Stimulated activated effector memory CD8-positive, alpha-beta T cell treated with anti-CD3 and anti-CD28 coated beads, Interleukin-12 subunit alpha, Interleukin-12 subunit beta, amount 100 ng/mL, for 72 hours (primary cell): ENCODE measurements at regions not wholly inside any gene's neighbourhood (a gene's known extent, or its start where the extent isn't known, plus 50 kb on each side); places are given as distances from the start of the nearest gene placed in this dataset.
A peak's percentile ranks its signal among the peaks of the same experiment; 100 is the strongest.
"Not testable (repeated sequence)": the region's sequence is repeated elsewhere in the genome, so short reads cannot be mapped to it uniquely, and the experiment has no call there.

Source experiments
- ATAC-seq: fragments of 150-1000 bp; cut with Tn5 transposase; 2 replicates; pipeline ENCODE4 v1.10.0; 2021
- DNase-seq, 2 donors: peaks; one replicate each; pipeline ENCODE4 v3.0.0; 2021 to 2022; ENCODE audit warnings: low spot score in 2 of 2
- H3K27ac Mint-ChIP-seq: one replicate; pipeline ENCODE4 v1.8.0; 2022; ENCODE audit warnings: mild to moderate bottlenecking, mixed read lengths
- H3K36me3 Mint-ChIP-seq: one replicate; pipeline ENCODE4 v1.8.0; 2022; ENCODE audit warnings: mild to moderate bottlenecking, mixed read lengths
- H3K4me1 Mint-ChIP-seq: one replicate; pipeline ENCODE4 v1.8.0; 2022; ENCODE audit warnings: mixed read lengths
- H3K4me3 Mint-ChIP-seq: one replicate; pipeline ENCODE4 v1.8.0; 2022; ENCODE audit warnings: mild to moderate bottlenecking, mixed read lengths
- H3K9me3 Mint-ChIP-seq: one replicate; pipeline ENCODE4 v1.8.0; 2022; ENCODE audit warnings: mixed read lengths

DNA sequence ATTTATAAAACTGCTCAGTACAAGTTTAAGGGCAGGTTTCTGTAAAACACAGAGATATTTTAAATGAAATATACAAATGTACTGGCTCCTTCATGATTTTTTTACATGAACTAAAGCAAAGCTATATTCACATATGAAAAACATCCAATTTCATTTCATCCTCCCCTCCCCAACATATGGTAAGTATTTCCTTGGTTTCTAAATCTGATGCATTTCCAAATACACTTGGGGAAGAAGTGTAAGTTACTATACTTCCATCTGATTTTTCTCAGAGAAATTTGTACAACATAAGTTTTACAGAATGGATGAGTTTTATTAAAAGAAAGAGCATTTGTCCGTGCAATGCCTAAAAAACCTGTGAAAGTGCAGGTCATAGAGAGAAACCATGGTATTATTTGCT lies 109.0 kb upstream of the POMZP3 start:
- ATAC-seq, H3K36me3 Mint-ChIP-seq: not testable (repeated sequence)

DNA sequence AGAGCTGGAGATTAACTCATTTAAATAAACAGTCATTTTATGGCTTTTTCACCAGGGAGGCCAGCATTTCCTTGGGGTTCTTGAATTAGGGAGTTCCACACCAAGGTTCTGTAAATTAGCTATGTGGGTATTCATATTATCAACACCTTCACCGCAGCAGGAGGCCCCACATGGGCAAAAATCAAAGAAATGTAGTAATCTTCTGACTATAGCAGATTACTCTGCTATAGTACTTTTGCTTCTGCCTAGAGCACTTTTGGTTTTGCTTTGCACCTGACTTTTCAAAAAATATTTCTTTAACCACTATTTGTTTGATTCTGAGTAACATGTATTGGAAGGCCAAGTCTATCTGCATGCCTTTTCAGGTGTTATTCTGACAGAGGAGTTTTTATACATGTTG lies 108.6 kb upstream of the POMZP3 start:
- H3K9me3 Mint-ChIP-seq, H3K4me3 Mint-ChIP-seq, H3K36me3 Mint-ChIP-seq, DNase-seq, H3K4me1 Mint-ChIP-seq, H3K27ac Mint-ChIP-seq: not testable (repeated sequence)
- ATAC-seq = peak; percentile 93

More for the DNA sequence above, 109.0 kb upstream of the POMZP3 start:
- not testable (repeated sequence) for H3K27ac Mint-ChIP-seq, H3K9me3 Mint-ChIP-seq, DNase-seq, H3K4me1 Mint-ChIP-seq, H3K4me3 Mint-ChIP-seq

DNA sequence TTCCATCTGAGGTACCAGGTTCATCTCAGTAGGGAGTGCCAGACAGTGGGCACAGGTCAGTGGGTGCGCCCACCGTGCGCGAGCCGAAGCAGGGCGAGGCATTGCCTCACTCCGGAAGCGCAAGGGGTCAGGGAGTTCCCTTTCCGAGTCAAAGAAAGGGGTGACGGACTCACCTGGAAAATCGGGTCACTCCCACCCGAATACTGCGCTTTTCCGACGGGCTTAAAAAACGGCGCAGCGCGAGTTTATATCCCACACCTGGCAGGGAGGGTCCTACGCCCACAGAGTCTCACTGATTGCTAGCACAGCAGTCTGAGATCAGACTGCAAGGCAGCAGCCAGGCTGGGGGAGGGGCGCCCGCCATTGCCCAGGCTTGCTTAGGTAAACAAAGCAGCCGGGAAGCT lies 101.5 kb upstream of the POMZP3 start:
- not testable (repeated sequence) for ATAC-seq, H3K36me3 Mint-ChIP-seq, H3K27ac Mint-ChIP-seq

GRCh38 chr7:76723928-76724327 lies 96.8 kb upstream of the POMZP3 start:
- H3K4me1 Mint-ChIP-seq, H3K36me3 Mint-ChIP-seq, H3K9me3 Mint-ChIP-seq, H3K4me3 Mint-ChIP-seq, ATAC-seq, H3K27ac Mint-ChIP-seq, DNase-seq: not testable (repeated sequence)

More for the DNA sequence above, 101.5 kb upstream of the POMZP3 start:
- not testable (repeated sequence) for H3K9me3 Mint-ChIP-seq, H3K4me1 Mint-ChIP-seq, H3K4me3 Mint-ChIP-seq, DNase-seq

DNA sequence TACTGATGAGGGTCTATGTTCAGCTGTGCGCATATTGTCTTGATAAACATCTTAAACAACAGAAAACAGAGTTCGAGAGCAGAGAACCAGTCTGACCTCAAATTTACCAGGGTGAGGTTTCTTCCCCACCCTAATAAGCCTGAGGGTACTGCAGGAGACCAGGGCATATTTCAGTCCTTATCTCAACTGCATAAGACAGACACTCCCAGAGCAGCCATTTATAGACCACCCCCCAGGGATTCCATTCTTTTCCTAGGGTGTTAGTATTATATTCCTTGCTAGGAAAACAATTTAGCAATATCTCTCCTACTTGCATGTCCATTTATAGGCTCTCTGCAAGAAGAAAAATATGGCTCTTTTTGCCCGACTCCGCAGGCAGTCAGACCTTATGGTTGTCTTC lies 89.5 kb upstream of the POMZP3 start:
- ATAC-seq, DNase-seq, H3K9me3 Mint-ChIP-seq, H3K36me3 Mint-ChIP-seq, H3K4me3 Mint-ChIP-seq, H3K27ac Mint-ChIP-seq, H3K4me1 Mint-ChIP-seq: not testable (repeated sequence)

DNA sequence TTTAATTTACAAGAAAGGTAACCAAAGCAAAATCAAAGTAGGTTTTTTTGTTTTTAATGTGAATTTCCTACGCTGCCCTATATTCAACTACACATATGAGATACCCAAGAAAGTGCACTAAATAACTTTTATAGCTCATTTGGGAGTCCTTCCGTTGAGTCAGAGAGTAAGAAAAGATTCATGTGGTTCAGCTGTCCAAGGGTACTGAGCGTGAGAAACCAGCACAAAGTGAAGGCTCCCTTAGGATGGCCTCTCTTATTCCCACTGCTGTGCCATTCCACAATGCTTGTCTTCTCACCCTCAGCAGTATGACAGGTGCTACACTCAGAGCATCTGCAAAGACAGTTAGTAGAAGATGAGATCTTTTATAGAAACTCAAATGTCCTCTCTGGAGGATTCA lies 85.8 kb upstream of the POMZP3 start:
- H3K9me3 Mint-ChIP-seq, H3K36me3 Mint-ChIP-seq, H3K4me3 Mint-ChIP-seq, H3K4me1 Mint-ChIP-seq, ATAC-seq, H3K27ac Mint-ChIP-seq, DNase-seq: not testable (repeated sequence)

- not testable (repeated sequence) for ATAC-seq, H3K4me1 Mint-ChIP-seq, DNase-seq, H3K4me3 Mint-ChIP-seq, H3K27ac Mint-ChIP-seq, H3K9me3 Mint-ChIP-seq, H3K36me3 Mint-ChIP-seq
Observed at GRCh38 chr7:76711648-76712047, 84.6 kb upstream of the POMZP3 start.

DNA sequence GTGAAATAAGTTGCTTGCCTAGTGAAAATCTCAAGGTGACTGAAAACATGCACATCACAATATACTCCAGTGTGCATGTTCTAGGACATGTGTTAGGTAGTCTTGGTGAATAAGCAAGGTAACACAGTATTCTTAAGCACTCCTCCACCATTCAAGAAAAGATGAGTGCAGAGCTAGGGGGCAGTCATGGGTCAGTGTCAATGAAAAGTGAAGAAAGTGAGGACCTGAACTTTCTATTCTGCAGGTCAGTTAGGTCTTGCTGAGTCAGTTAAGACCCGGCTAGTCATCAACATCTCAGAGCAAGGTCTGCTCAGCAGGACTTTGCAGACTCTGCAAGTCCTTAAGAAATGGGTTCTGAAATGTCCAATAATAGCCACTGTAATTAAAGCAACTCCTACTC lies 82.6 kb upstream of the POMZP3 start:
- not testable (repeated sequence) for H3K4me3 Mint-ChIP-seq, ATAC-seq, DNase-seq, H3K27ac Mint-ChIP-seq, H3K36me3 Mint-ChIP-seq, H3K4me1 Mint-ChIP-seq, H3K9me3 Mint-ChIP-seq

GRCh38 chr7:76708446-76708845 lies 81.4 kb upstream of the POMZP3 start:
- not testable (repeated sequence) for ATAC-seq, H3K27ac Mint-ChIP-seq, H3K4me3 Mint-ChIP-seq, H3K9me3 Mint-ChIP-seq, H3K36me3 Mint-ChIP-seq, DNase-seq, H3K4me1 Mint-ChIP-seq

GRCh38 chr7:76703815-76704214 lies 76.7 kb upstream of the POMZP3 start:
- H3K27ac Mint-ChIP-seq, H3K9me3 Mint-ChIP-seq, H3K4me3 Mint-ChIP-seq, H3K4me1 Mint-ChIP-seq, H3K36me3 Mint-ChIP-seq, DNase-seq, ATAC-seq: not testable (repeated sequence)

DNA sequence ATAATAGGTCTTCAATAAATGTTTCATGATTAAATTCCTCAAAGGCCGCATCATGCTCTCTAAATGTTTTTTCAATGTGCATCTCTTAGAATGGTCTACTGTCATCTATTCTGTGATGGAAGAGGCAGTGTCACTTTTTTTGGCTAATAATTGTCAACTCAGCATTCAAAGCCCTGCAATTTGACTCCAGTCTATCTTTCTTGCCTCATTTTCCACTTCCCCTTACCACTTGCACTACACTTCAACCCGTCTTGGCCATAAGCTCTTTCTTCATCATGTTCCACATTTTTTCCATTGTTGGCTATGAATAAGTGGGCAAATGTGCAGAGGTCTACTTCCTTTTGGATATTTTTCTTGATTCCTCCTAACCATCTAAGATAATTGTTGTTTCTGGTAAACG lies 59.2 kb upstream of the POMZP3 start:
- H3K4me3 Mint-ChIP-seq, H3K27ac Mint-ChIP-seq, H3K4me1 Mint-ChIP-seq, DNase-seq, ATAC-seq, H3K9me3 Mint-ChIP-seq, H3K36me3 Mint-ChIP-seq: not testable (repeated sequence)

DNA sequence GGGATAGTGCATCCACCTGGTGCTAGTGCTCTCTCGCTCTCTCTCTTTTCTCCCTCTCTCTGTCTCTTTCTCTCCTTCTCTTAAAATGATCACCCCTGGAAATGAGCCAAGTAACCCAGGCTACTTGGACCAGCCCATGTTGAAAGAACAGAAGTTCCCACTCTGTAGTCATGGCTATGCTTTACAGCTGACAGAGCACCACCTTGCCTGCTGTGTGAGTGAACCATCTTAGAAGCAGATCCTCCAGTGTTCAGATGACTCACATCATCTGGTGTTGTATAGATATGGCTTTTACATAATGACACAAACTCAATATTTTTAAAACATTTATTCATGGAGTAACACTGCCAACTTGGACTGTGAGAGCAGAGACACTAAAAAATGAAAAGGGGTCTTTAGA lies 57.7 kb upstream of the POMZP3 start:
- not testable (repeated sequence) for DNase-seq, H3K36me3 Mint-ChIP-seq, H3K4me3 Mint-ChIP-seq, H3K27ac Mint-ChIP-seq, H3K4me1 Mint-ChIP-seq, H3K9me3 Mint-ChIP-seq
- ATAC-seq = peak; percentile 58

DNA sequence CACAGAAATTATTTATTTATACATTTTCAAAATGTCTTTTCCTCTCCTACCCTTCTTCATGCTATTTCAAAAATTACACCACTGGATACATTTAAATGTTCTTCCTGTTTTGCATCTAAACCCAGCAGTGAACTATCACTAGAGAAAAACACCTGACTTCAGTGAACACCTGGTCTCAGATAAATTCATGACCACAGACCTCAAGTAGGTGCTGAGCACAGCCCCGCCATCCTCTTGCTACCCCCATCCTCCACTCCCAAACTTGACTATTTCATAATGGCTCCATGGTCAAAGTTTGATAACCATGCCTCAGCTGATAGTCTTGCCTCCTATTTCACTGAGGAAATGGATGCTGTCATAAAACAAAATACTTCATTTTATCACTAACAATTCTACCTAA lies 56.6 kb upstream of the POMZP3 start:
- not testable (repeated sequence) for H3K4me3 Mint-ChIP-seq, H3K36me3 Mint-ChIP-seq, ATAC-seq, H3K9me3 Mint-ChIP-seq, H3K27ac Mint-ChIP-seq, H3K4me1 Mint-ChIP-seq, DNase-seq

DNA sequence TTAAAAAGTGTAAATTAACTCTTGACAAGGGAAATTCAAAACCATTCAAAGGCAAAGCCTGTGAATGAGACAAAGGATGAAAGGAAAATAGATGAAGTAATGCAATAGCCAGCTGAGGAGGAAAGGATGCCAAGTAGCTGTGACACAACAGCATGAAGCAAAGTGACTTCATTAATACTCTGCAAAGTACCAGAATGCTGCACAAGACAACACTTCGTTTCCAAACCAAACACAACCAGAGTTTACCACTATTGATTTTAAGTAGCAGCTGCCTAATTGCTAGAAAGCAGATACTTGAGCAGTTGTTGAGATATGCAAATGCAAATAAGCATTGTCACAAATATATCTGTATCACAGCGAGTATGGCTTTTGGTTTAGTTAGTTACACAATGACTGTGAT lies 54.7 kb upstream of the POMZP3 start:
- not testable (repeated sequence) for H3K4me3 Mint-ChIP-seq, H3K36me3 Mint-ChIP-seq, H3K27ac Mint-ChIP-seq, DNase-seq, H3K9me3 Mint-ChIP-seq, ATAC-seq, H3K4me1 Mint-ChIP-seq

DNA sequence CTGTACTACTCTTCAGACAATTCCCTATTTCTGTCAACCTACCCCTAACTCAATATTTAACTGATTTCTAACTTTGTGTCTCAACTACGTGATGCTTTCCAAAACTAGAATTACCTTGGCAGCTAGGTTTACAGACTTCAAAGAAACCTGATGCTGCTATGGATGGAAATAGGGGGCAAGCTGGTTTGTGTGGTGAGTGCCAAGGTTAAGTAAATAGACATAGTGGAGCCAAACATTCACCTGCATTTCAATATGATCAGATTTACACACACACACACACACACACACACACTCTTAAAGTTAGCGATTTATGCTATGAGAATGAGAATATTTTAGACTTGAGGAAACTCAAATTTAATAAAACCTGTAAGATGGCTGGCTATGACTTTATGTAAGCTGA lies 52.1 kb upstream of the POMZP3 start:
- H3K36me3 Mint-ChIP-seq, DNase-seq, H3K9me3 Mint-ChIP-seq, ATAC-seq, H3K4me3 Mint-ChIP-seq, H3K4me1 Mint-ChIP-seq, H3K27ac Mint-ChIP-seq: not testable (repeated sequence)

DNA sequence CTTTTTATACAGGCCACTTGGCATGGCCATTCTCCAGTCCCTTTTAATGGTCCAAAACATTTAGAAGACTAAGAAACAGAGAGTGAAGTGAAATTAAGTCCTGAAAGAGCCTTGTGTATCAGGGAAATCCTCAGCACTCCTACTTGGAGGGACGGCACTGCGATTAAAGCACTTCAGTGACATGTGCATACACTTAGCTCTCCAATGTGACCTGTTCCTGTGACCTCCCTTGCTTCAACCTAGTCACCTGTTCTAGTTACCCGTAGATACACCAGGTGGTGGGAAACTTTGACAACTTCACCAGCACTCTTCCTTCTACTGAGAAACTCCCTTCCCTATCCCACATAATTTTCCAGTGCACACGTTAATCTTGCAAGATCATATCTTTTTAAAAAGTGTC lies 51.4 kb upstream of the POMZP3 start:
- H3K27ac Mint-ChIP-seq, H3K4me1 Mint-ChIP-seq, ATAC-seq, H3K4me3 Mint-ChIP-seq, H3K36me3 Mint-ChIP-seq, H3K9me3 Mint-ChIP-seq, DNase-seq: not testable (repeated sequence)

DNA sequence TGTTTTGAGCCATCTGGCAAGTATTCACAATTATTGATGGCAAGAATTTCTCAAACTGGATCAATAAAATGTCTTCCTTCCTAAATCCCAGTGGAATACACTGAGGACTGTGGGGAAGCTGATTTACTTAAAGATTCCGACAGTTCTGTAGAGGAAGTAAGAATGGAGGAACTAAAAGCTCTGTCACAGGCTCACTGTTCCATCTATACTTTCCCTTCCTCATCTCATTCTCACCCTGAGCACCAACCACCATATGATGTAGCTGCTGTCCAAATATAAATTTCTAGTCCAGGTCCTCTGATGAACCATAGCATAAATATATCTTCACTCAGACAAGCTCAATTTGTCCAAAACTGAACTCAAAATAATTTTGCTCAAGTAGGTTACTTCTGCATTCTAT lies 49.8 kb upstream of the POMZP3 start:
- ATAC-seq, H3K27ac Mint-ChIP-seq, H3K36me3 Mint-ChIP-seq, H3K4me1 Mint-ChIP-seq, DNase-seq, H3K4me3 Mint-ChIP-seq, H3K9me3 Mint-ChIP-seq: not testable (repeated sequence)
